GM19328 (cell line): ENCODE measurements at regions not wholly inside any gene's neighbourhood (a gene's known extent, or its start where the extent isn't known, plus 50 kb on each side); places are given as distances from the start of the nearest gene placed in this dataset.
"Not testable (repeated sequence)": the region's sequence is repeated elsewhere in the genome, so short reads cannot be mapped to it uniquely, and the experiment has no call there.

ENCODE experiments used
- ATAC-seq: cut with Tn5 transposase; IDR thresholded peaks from one replicate; pipeline ENCODE4 v1.9.1; 2021; ENCODE audit warnings: mild to moderate bottlenecking, moderate library complexity; ENCODE audit not compliant: unreplicated experiment

- no peak for ATAC-seq
These were observed 131.3 kb upstream of the FMN2 start for GRCh38 chr1:239960366-239960765.

- ATAC-seq = no peak
These were observed 127.8 kb upstream of the FMN2 start for GRCh38 chr1:239963856-239964255.

GRCh38 chr1:239976130-239976968 lies 115.3 kb upstream of the FMN2 start:
- ATAC-seq = peak; percentile 75

GRCh38 chr1:239977416-239977815 lies 114.3 kb upstream of the FMN2 start:
- ATAC-seq = no peak

GRCh38 chr1:239979456-239979855 lies 112.2 kb upstream of the FMN2 start:
- ATAC-seq = no peak

- ATAC-seq = no peak
These were observed 108.9 kb upstream of the FMN2 start for GRCh38 chr1:239982762-239983161.

- ATAC-seq = no peak
These were observed 106.6 kb upstream of the FMN2 start for GRCh38 chr1:239985044-239985443.

- no peak for ATAC-seq
These were observed 104.5 kb upstream of the FMN2 start for GRCh38 chr1:239987103-239987745.

GRCh38 chr1:239989990-239990389 lies 101.7 kb upstream of the FMN2 start:
- no peak for ATAC-seq

- not testable (repeated sequence) for ATAC-seq
These were observed 99.1 kb upstream of the FMN2 start for GRCh38 chr1:239992566-239992965.

GRCh38 chr1:239993366-239993765 lies 98.3 kb upstream of the FMN2 start:
- no peak for ATAC-seq

- no peak for ATAC-seq
These were observed 96.4 kb upstream of the FMN2 start for GRCh38 chr1:239995281-239995680.

- ATAC-seq = no peak
These were observed 94.5 kb upstream of the FMN2 start for GRCh38 chr1:239997160-239997514.

GRCh38 chr1:239997515-239998311 lies 94.0 kb upstream of the FMN2 start:
- no peak for ATAC-seq

GRCh38 chr1:239998312-239998649 lies 93.4 kb upstream of the FMN2 start:
- ATAC-seq = no peak

GRCh38 chr1:239999170-239999569 lies 92.5 kb upstream of the FMN2 start:
- no peak for ATAC-seq

- no peak for ATAC-seq
These were observed 91.0 kb upstream of the FMN2 start for GRCh38 chr1:240000634-240001033.

- ATAC-seq = no peak
These were observed 90.4 kb upstream of the FMN2 start for GRCh38 chr1:240001177-240001740.

GRCh38 chr1:240004086-240004749 lies 87.5 kb upstream of the FMN2 start:
- ATAC-seq = no peak

- ATAC-seq = no peak
These were observed 85.6 kb upstream of the FMN2 start for GRCh38 chr1:240005997-240006650.
